ENCODE measurements at regions not wholly inside any gene's neighbourhood (a gene's known extent, or its start where the extent isn't known, plus 50 kb on each side); places are given as distances from the start of the nearest gene placed in this dataset.

GRCh38 chr3:82581350-82581749 is 819.9 kb upstream of the GBE1 start:
- H3K27me3 Mint-ChIP-seq = no peaks in the 10 kb centered on the region
- CTCF ChIA-PET = no interaction called here
- no peaks in the 10 kb centered on the region for H3K4me1 Mint-ChIP-seq
- ATAC-seq (ENCODE audit: low read depth) (no peak), DNase-seq (no peak)
- H3K27ac Mint-ChIP-seq = no peak overlapping the region
- H3K9me3 Mint-ChIP-seq = no peaks in the 10 kb centered on the region
- no peak overlapping the region for H3K4me3 Mint-ChIP-seq
- TF ChIP-seq CTCF (IDR thresholded peaks at IDR 0.05) = no peak
- POLR2A ChIA-PET = no interaction called here
- H3K36me3 Mint-ChIP-seq (ENCODE audit: low read depth) = no peaks in the 10 kb centered on the region
- intact Hi-C loops (cut with micrococcal nuclease) = no loop called here

- intact Hi-C loops (cut with micrococcal nuclease) = no loop called here
- no peak overlapping the region for H3K27ac Mint-ChIP-seq
- ChIA-PET POLR2A (no interaction called here), CTCF (no interaction called here)
- no peak for ATAC-seq (ENCODE audit: low read depth)
- no peaks in the 10 kb centered on the region for H3K27me3 Mint-ChIP-seq
- H3K9me3 Mint-ChIP-seq = no peaks in the 10 kb centered on the region
- no peak overlapping the region for H3K4me3 Mint-ChIP-seq
- no peak for DNase-seq
- TF ChIP-seq CTCF (IDR thresholded peaks at IDR 0.05) = no peak
- no peaks in the 10 kb centered on the region for H3K4me1 Mint-ChIP-seq
- H3K36me3 Mint-ChIP-seq (ENCODE audit: low read depth) = no peaks in the 10 kb centered on the region
Observed at GRCh38 chr3:82572721-82573120, 811.3 kb upstream of the GBE1 start.

- intact Hi-C loops (cut with micrococcal nuclease) = no loop called here
- TF ChIP-seq CTCF (IDR thresholded peaks at IDR 0.05) = no peak
- Mint-ChIP-seq H3K27me3 (no peaks in the 10 kb centered on the region), H3K4me1 (no peaks in the 10 kb centered on the region), H3K36me3 (ENCODE audit: low read depth) (no peaks in the 10 kb centered on the region), H3K4me3 (no peak overlapping the region), H3K9me3 (no peaks in the 10 kb centered on the region), H3K27ac (no peak overlapping the region)
- ChIA-PET CTCF (no interaction called here), POLR2A (no interaction called here)
- no peak for DNase-seq
- no peak for ATAC-seq (ENCODE audit: low read depth)
Observed at GRCh38 chr3:82568776-82569338, 807.4 kb upstream of the GBE1 start.

- H3K36me3 Mint-ChIP-seq (ENCODE audit: low read depth) = no peaks in the 10 kb centered on the region
- CTCF ChIA-PET = no interaction called here
- H3K27me3 Mint-ChIP-seq = no peaks in the 10 kb centered on the region
Observed at GRCh38 chr3:82567029-82567600, 805.7 kb upstream of the GBE1 start.

GRCh38 chr3:82562896-82563295 is 801.5 kb upstream of the GBE1 start:
- H3K4me1 Mint-ChIP-seq = no peaks in the 10 kb centered on the region
- H3K4me3 Mint-ChIP-seq = no peak overlapping the region
- no peaks in the 10 kb centered on the region for H3K36me3 Mint-ChIP-seq (ENCODE audit: low read depth)
- H3K27ac Mint-ChIP-seq = no peak overlapping the region
- ChIA-PET CTCF (no interaction called here), POLR2A (no interaction called here)
- H3K27me3 Mint-ChIP-seq = no peaks in the 10 kb centered on the region
- intact Hi-C loops (cut with micrococcal nuclease) = no loop called here
- no peaks in the 10 kb centered on the region for H3K9me3 Mint-ChIP-seq
- ATAC-seq (ENCODE audit: low read depth) = no peak
- DNase-seq = no peak
- no peak for TF ChIP-seq CTCF (IDR thresholded peaks at IDR 0.05)

More at GRCh38 chr3:82567029-82567600, 805.7 kb upstream of the GBE1 start:
- DNase-seq (no peak), ATAC-seq (ENCODE audit: low read depth) (no peak)
- intact Hi-C loops (cut with micrococcal nuclease) = no loop called here
- POLR2A ChIA-PET = no interaction called here
- no peaks in the 10 kb centered on the region for H3K4me1 Mint-ChIP-seq
- H3K4me3 Mint-ChIP-seq = no peak overlapping the region
- H3K27ac Mint-ChIP-seq = no peak overlapping the region
- no peaks in the 10 kb centered on the region for H3K9me3 Mint-ChIP-seq
- TF ChIP-seq CTCF (IDR thresholded peaks at IDR 0.05) = no peak

Data from activated B cell treated with CpG ODN at 0.5 μM for 24 hours (primary cell).